H1 (cell line): ENCODE measurements at regions not wholly inside any gene's neighbourhood (a gene's known extent, or its start where the extent isn't known, plus 50 kb on each side); places are given as distances from the start of the nearest gene placed in this dataset.

Experiments used
- CTCF ChIA-PET: fragments of 300-600 bp; sonication (Branson Sonifier 250); formaldehyde crosslinking; loops from one replicate; lab custom pipeline; 2021; ENCODE audit not compliant: partially characterized antibody; lab: Charles Lee
- POLR2A ChIA-PET: fragments of 300-600 bp; sonication (Branson Sonifier 250); formaldehyde crosslinking; loops from one replicate; lab custom pipeline; 2021; ENCODE audit warnings: inconsistent platforms; ENCODE audit not compliant: partially characterized antibody; lab: Charles Lee
- DNase-seq, 2 experiments: peaks; one replicate each; pipeline versions ENCODE4 v3.0.0 to v3.0.0-alpha.2; 2010 to 2022; ENCODE audit warnings: low spot score in 2 of 2, low read depth in 1 of 2, mixed read lengths in 1 of 2
- FAIRE-seq: peaks from 2 replicates; lab custom pipeline; 2011; peaks lifted over from hg19 to GRCh38; lab: Jason Lieb, UNC
- H2AFZ ChIP-seq: 2 replicates; pipeline ENCODE4 v1.8.1; 2012; ENCODE audit warnings: low read length, inconsistent platforms
- H2AK5ac ChIP-seq: 2 replicates; pipeline ENCODE4 v1.6.1; 2013; ENCODE audit warnings: low read depth, low read length
- H2BK120ac ChIP-seq: replicated peaks from 2 replicates; pipeline ENCODE3; 2013; ENCODE audit warnings: low read depth, low read length, inconsistent platforms
- H2BK12ac ChIP-seq: 2 replicates; pipeline ENCODE4 v1.6.1; 2013; ENCODE audit warnings: low read depth, low read length
- H2BK15ac ChIP-seq: 2 replicates; pipeline ENCODE4 v1.6.1; 2013; ENCODE audit warnings: low read length
- H2BK20ac ChIP-seq: 2 replicates; pipeline ENCODE4 v1.6.1; 2013; ENCODE audit warnings: low read length
- H2BK5ac ChIP-seq: 2 replicates; pipeline ENCODE4 v1.6.1; 2013; ENCODE audit warnings: low read depth, low read length
- H3K14ac ChIP-seq: 2 replicates; pipeline ENCODE4 v1.6.1; 2013; ENCODE audit warnings: inconsistent platforms; ENCODE audit not compliant: insufficient read length
- H3K18ac ChIP-seq: 2 replicates; pipeline ENCODE4 v1.6.1; 2013; ENCODE audit warnings: low read length; ENCODE audit errors: extremely low read depth
- H3K23ac ChIP-seq: 2 replicates; pipeline ENCODE4 v1.6.1; 2013; ENCODE audit warnings: inconsistent platforms; ENCODE audit not compliant: insufficient read length
- H3K23me2 ChIP-seq: 2 replicates; pipeline ENCODE4 v1.6.1; 2013; ENCODE audit warnings: low read depth, low read length
- H3K27ac ChIP-seq: 2 replicates; pipeline ENCODE4 v1.6.1; 2011; ENCODE audit warnings: low read depth, low read length, inconsistent platforms
- H3K27me3 ChIP-seq, 4 experiments: replicated peaks in 1 of 4; 1 replicate in 1 of 4; 2 replicates in 3 of 4; pipeline versions ENCODE4 v1.6.1 to v1.8.1; 2011 to 2013; ENCODE audit warnings: low read length in 3 of 4, mild to moderate bottlenecking in 3 of 4, inconsistent platforms in 2 of 4, mixed read lengths in 2 of 4, moderate library complexity in 1 of 4; ENCODE audit not compliant: control insufficient read depth in 3 of 4, insufficient read depth in 3 of 4; ENCODE audit errors: extremely low read depth in 1 of 4
- H3K36me3 ChIP-seq, 4 experiments: 2 replicates each; pipeline versions ENCODE4 v1.6.1 to v1.8.1; 2011 to 2013; ENCODE audit warnings: mild to moderate bottlenecking in 4 of 4, low read length in 3 of 4, moderate library complexity in 2 of 4, control low read depth in 1 of 4, inconsistent platforms in 1 of 4; ENCODE audit not compliant: insufficient read depth in 4 of 4, control insufficient read depth in 2 of 4
- H3K4ac ChIP-seq: replicated peaks from 2 replicates; pipeline ENCODE3; 2013; ENCODE audit warnings: low read length, low read depth, mixed read lengths, inconsistent platforms; ENCODE audit not compliant: insufficient read length
- H3K4me1 ChIP-seq, 4 experiments: replicated peaks in 1 of 4; 1 replicate in 1 of 4; 2 replicates in 3 of 4; pipeline versions ENCODE4 v1.6.1 to v1.8.1; 2011 to 2013; ENCODE audit warnings: low read length in 3 of 4, inconsistent platforms in 2 of 4, mixed read lengths in 1 of 4; ENCODE audit not compliant: insufficient read depth in 4 of 4, control insufficient read depth in 3 of 4
- H3K4me2 ChIP-seq, 2 experiments: 2 replicates each; pipeline versions ENCODE4 v1.6.1 to v1.8.1; 2011 to 2013; ENCODE audit warnings: low read depth in 2 of 2, low read length in 2 of 2, control low read depth in 1 of 2, inconsistent platforms in 1 of 2, mild to moderate bottlenecking in 1 of 2; ENCODE audit not compliant: insufficient read depth in 1 of 2
- H3K4me3 ChIP-seq, 4 experiments: fragments of 200-600, 300-600 bp in 1 of 4; sonication (generic), shearing (Covaris generic), sonication (Bioruptor Twin) in 1 of 4; 2 replicates each; pipeline versions ENCODE4 v1.5.1 to v1.8.1; 2011 to 2016; ENCODE audit warnings: low read length in 4 of 4, low read depth in 3 of 4, control low read depth in 2 of 4, inconsistent platforms in 2 of 4, mild to moderate bottlenecking in 2 of 4, mixed read lengths in 1 of 4, moderate library complexity in 1 of 4; ENCODE audit not compliant: insufficient read depth in 2 of 4; ENCODE audit errors: extremely low read depth in 1 of 4
- H3K56ac ChIP-seq: replicated peaks from 2 replicates; pipeline ENCODE3; 2013; ENCODE audit warnings: low read depth, mild to moderate bottlenecking, mixed read lengths, low read length, inconsistent platforms; ENCODE audit not compliant: insufficient read length
- H3K79me1 ChIP-seq: 2 replicates; pipeline ENCODE4 v1.6.1; 2013; ENCODE audit warnings: low read depth, low read length, control low read depth
- H3K79me2 ChIP-seq, 2 experiments: 2 replicates each; pipeline versions ENCODE4 v1.6.1 to v1.8.1; 2012 to 2013; ENCODE audit warnings: low read length in 2 of 2, mild to moderate bottlenecking in 2 of 2, inconsistent platforms in 1 of 2; ENCODE audit not compliant: insufficient read depth in 2 of 2, control insufficient read depth in 1 of 2
- H3K9ac ChIP-seq, 4 experiments: replicated peaks in 1 of 4; 1 replicate in 1 of 4; 2 replicates in 3 of 4; pipeline versions ENCODE4 v1.6.1 to v1.8.1; 2011 to 2013; ENCODE audit warnings: low read depth in 3 of 4, low read length in 3 of 4, control low read depth in 2 of 4, mild to moderate bottlenecking in 2 of 4, moderate library complexity in 2 of 4, inconsistent platforms in 1 of 4; ENCODE audit errors: extremely low read depth in 1 of 4
- H3K9me3 ChIP-seq, 2 experiments: 2 replicates each; pipeline versions ENCODE4 v1.6.1 to v1.8.1; 2012 to 2013; ENCODE audit warnings: mild to moderate bottlenecking in 2 of 2, moderate library complexity in 2 of 2, control low read depth in 1 of 2, inconsistent platforms in 1 of 2, low read depth in 1 of 2, low read length in 1 of 2, mixed read lengths in 1 of 2; ENCODE audit not compliant: insufficient read depth in 2 of 2
- H4K20me1 ChIP-seq, 2 experiments: replicated peaks in 1 of 2; 2 replicates each; pipeline versions ENCODE3 to v1.8.1; 2011 to 2013; ENCODE audit warnings: inconsistent platforms in 2 of 2, low read length in 2 of 2, mild to moderate bottlenecking in 1 of 2; ENCODE audit not compliant: insufficient read depth in 2 of 2, control insufficient read depth in 1 of 2
- H4K5ac ChIP-seq: 2 replicates; pipeline ENCODE4 v1.6.1; 2013; ENCODE audit warnings: low read length, low read depth, mixed read lengths, inconsistent platforms; ENCODE audit not compliant: insufficient read length
- H4K8ac ChIP-seq: 2 replicates; pipeline ENCODE4 v1.8.0; 2013; ENCODE audit warnings: mild to moderate bottlenecking, moderate library complexity, low read length, inconsistent platforms; ENCODE audit not compliant: insufficient read depth; ENCODE audit errors: extremely low read depth
- H4K91ac ChIP-seq: replicated peaks from 2 replicates; pipeline ENCODE3; 2013; ENCODE audit warnings: low read length, mixed read lengths, inconsistent platforms; ENCODE audit not compliant: insufficient read length
- CTCF ChIP-seq, 3 experiments: IDR thresholded peaks; 1 replicate in 2 of 3; 2 replicates in 1 of 3; pipeline versions ENCODE4 v1.5.1 to v1.6.1; 2011; ENCODE audit warnings: low read length in 3 of 3, mild to moderate bottlenecking in 3 of 3, inconsistent platforms in 2 of 3, low read depth in 1 of 3, moderate library complexity in 1 of 3; ENCODE audit not compliant: insufficient read depth in 1 of 3; ENCODE audit errors: control extremely low read depth in 1 of 3
- E2F6 ChIP-seq: IDR thresholded peaks from 2 replicates; pipeline ENCODE4 v1.6.1; 2012; ENCODE audit warnings: inconsistent platforms
- EZH2 ChIP-seq: fragments of 200-600 bp; sonication (generic); IDR thresholded peaks from 2 replicates; pipeline ENCODE4 v1.7.1; 2012; ENCODE audit warnings: low read depth, mild to moderate bottlenecking, moderate library complexity, low read length, inconsistent platforms; ENCODE audit not compliant: severe bottlenecking
- GTF2F1 ChIP-seq: IDR thresholded peaks from 2 replicates; pipeline ENCODE4 v1.6.1; 2012; ENCODE audit warnings: low read depth, low read length, improper control_type of control experiment, borderline replicate concordance
- KDM4A ChIP-seq: IDR thresholded peaks from one replicate; pipeline ENCODE4 v1.7.1; 2012; ENCODE audit warnings: low read depth, mild to moderate bottlenecking, moderate library complexity, low read length, inconsistent platforms; ENCODE audit not compliant: severe bottlenecking
- SIX5 ChIP-seq: IDR thresholded peaks from 2 replicates; pipeline ENCODE4 v1.6.1; 2011; ENCODE audit warnings: mild to moderate bottlenecking, low read depth, low read length
- SUZ12 ChIP-seq: fragments of 200-600 bp; sonication (generic); IDR thresholded peaks from 2 replicates; pipeline ENCODE4 v1.6.1; 2012; ENCODE audit warnings: mild to moderate bottlenecking, inconsistent platforms, low read length, moderate library complexity, mixed read lengths
- TCF12 ChIP-seq: IDR thresholded peaks from 2 replicates; pipeline ENCODE4 v1.6.1; 2011; ENCODE audit warnings: low read depth, mild to moderate bottlenecking, low read length
- ZNF274 ChIP-seq: IDR thresholded peaks from 2 replicates; pipeline ENCODE4 v1.7.0; 2012; ENCODE audit warnings: low read length, borderline replicate concordance; ENCODE audit errors: extremely low read depth
- WGBS, 2 experiments: shearing (Covaris generic) in 1 of 2; methylation state at CpG; one replicate each; pipeline versions ENCODE4 v1.1.6 to v1.1.7; 2013 to 2015; ENCODE audit warnings: low lambda C conversion rate in 2 of 2, mixed read lengths in 2 of 2, inconsistent platforms in 1 of 2, low coverage in 1 of 2, missing lambda C conversion rate in 1 of 2; ENCODE audit not compliant: insufficient replicate concordance in 2 of 2, insufficient coverage in 1 of 2, insufficient read length in 1 of 2; ENCODE audit errors: extremely low coverage in 1 of 2, missing lambda C conversion rate in 1 of 2; 5-methylcytosine and 5-hydroxymethylcytosine counted together

- DNase-seq: no peak
- H2AK5ac ChIP-seq: no peak overlapping the region
- H4K20me1 ChIP-seq: no peaks in the 10 kb centered on the region
- no peak overlapping the region for H2BK5ac ChIP-seq
- H3K4me2 ChIP-seq: no peak overlapping the region
- no peak overlapping the region for H3K4ac ChIP-seq
- H4K91ac ChIP-seq: no peak overlapping the region
- TF ChIP-seq TCF12: no peak
- no peak for TF ChIP-seq E2F6
- TF ChIP-seq CTCF (IDR thresholded peaks at IDR 0.05; ENCODE audit: control extremely low read depth in 1 of 3, insufficient read depth in 1 of 3, low read depth in 1 of 3, low read length in 3 of 3): no peak
- no peak for TF ChIP-seq SUZ12
- no peak for TF ChIP-seq GTF2F1
- TF ChIP-seq KDM4A: no peak
- TF ChIP-seq EZH2: no peak
- no peak for TF ChIP-seq ZNF274
- TF ChIP-seq SIX5: no peak
- H2BK15ac ChIP-seq: no peak overlapping the region
- H4K5ac ChIP-seq: no peak overlapping the region
- no peak overlapping the region for H2BK12ac ChIP-seq
- no peak for FAIRE-seq
- no peak overlapping the region for H3K27ac ChIP-seq
- POLR2A ChIA-PET: no interaction called here
- no peak overlapping the region for H3K9ac ChIP-seq
- no peaks in the 10 kb centered on the region for H3K79me2 ChIP-seq
- no peak overlapping the region for H4K8ac ChIP-seq
- no peaks in the 10 kb centered on the region for H3K27me3 ChIP-seq
- H3K14ac ChIP-seq: no peak overlapping the region
- H2AFZ ChIP-seq: no peak overlapping the region
- H2BK120ac ChIP-seq: no peak overlapping the region
- H3K18ac ChIP-seq: no peak overlapping the region
- no peak overlapping the region for H3K4me3 ChIP-seq
- no peaks in the 10 kb centered on the region for H3K4me1 ChIP-seq
- H2BK20ac ChIP-seq: no peak overlapping the region
- 89% methylated on average over 1 of the region's 1 CpG; no CpG with 5 or more reads in 1 of the 2 experiments for WGBS, 2 experiments
- CTCF ChIA-PET: no interaction called here
- no peaks in the 10 kb centered on the region for H3K36me3 ChIP-seq
- no peak overlapping the region for H3K56ac ChIP-seq
- no peaks in the 10 kb centered on the region; the same call in 1 of the 2 replicates for H3K23me2 ChIP-seq
- H3K79me1 ChIP-seq: no peaks in the 10 kb centered on the region
- no peaks in the 10 kb centered on the region for H3K9me3 ChIP-seq
- H3K23ac ChIP-seq: no peak overlapping the region
Observed at GRCh38 chr7:8939446-8939845, 506.0 kb downstream of the NXPH1 start.
